ENCODE measurements at regions not wholly inside any gene's neighbourhood (a gene's known extent, or its start where the extent isn't known, plus 50 kb on each side); places are given as distances from the start of the nearest gene placed in this dataset.

GRCh38 chr4:3860061-3860912, 94.1 kb downstream of the ADRA2C start:
- no peaks in the 10 kb centered on the region for H3K9me3 ChIP-seq (ENCODE audit: control insufficient read depth in 2 of 3, low read length in 3 of 3)
- Mint-ChIP-seq H3K4me3 (no peak overlapping the region), H3K27ac (no peak overlapping the region), H3K36me3 (no peaks in the 10 kb centered on the region), H3K27me3 (peaks cover 0 to 35% (median 13%) of the 10 kb centered on the region in 5 donors), H3K9me3 (no peaks in the 10 kb centered on the region), H3K4me1 (no peaks in the 10 kb centered on the region)
- DNase-seq (no peak), ATAC-seq (no peak)
- H3K4me3 ChIP-seq (ENCODE audit: low read length), result no peak overlapping the region
- CTCF ChIA-PET, result no interaction called here
- no peaks in the 10 kb centered on the region for H3K36me3 ChIP-seq (ENCODE audit: control insufficient read depth in 2 of 3, insufficient read depth in 3 of 3, low read length in 3 of 3)
- POLR2A ChIA-PET, result no interaction called here
- no peak overlapping the region for H3K27ac ChIP-seq (ENCODE audit: low read depth, low read length)
- no peaks in the 10 kb centered on the region for H3K4me1 ChIP-seq (ENCODE audit: control insufficient read depth in 2 of 2, insufficient read depth in 2 of 2, low read length in 2 of 2)
- H3K27me3 ChIP-seq (ENCODE audit: control insufficient read depth in 2 of 2, insufficient read depth in 2 of 2, low read length in 2 of 2), result no peaks in the 10 kb centered on the region
- intact Hi-C loops (cut with micrococcal nuclease), result no loop called here

GRCh38 chr4:3860913-3861636, 94.9 kb downstream of the ADRA2C start:
- intact Hi-C loops (cut with micrococcal nuclease), result no loop called here
- no peaks in the 10 kb centered on the region for H3K4me1 ChIP-seq (ENCODE audit: control insufficient read depth in 2 of 2, insufficient read depth in 2 of 2, low read length in 2 of 2)
- H3K9me3 ChIP-seq (ENCODE audit: control insufficient read depth in 2 of 3, low read length in 3 of 3), result no peaks in the 10 kb centered on the region
- Mint-ChIP-seq H3K4me1 (no peaks in the 10 kb centered on the region), H3K27me3 (peaks cover 0 to 29% (median 13%) of the 10 kb centered on the region in 5 donors), H3K4me3 (no peak overlapping the region), H3K9me3 (no peaks in the 10 kb centered on the region), H3K27ac (no peak overlapping the region), H3K36me3 (no peaks in the 10 kb centered on the region)
- POLR2A ChIA-PET, result no interaction called here
- DNase-seq, result no peak
- no peaks in the 10 kb centered on the region for H3K27me3 ChIP-seq (ENCODE audit: control insufficient read depth in 2 of 2, insufficient read depth in 2 of 2, low read length in 2 of 2)
- no peak overlapping the region for H3K4me3 ChIP-seq (ENCODE audit: low read length)
- no peaks in the 10 kb centered on the region for H3K36me3 ChIP-seq (ENCODE audit: control insufficient read depth in 2 of 3, insufficient read depth in 3 of 3, low read length in 3 of 3)
- CTCF ChIA-PET, result no interaction called here
- ATAC-seq, result no peak
- no peak overlapping the region for H3K27ac ChIP-seq (ENCODE audit: low read depth, low read length)

- Mint-ChIP-seq H3K9me3 (no peaks in the 10 kb centered on the region), H3K4me3 (no peak overlapping the region), H3K27me3 (peaks cover 0 to 23% (median 12%) of the 10 kb centered on the region in 5 donors), H3K27ac (no peak overlapping the region), H3K4me1 (no peaks in the 10 kb centered on the region), H3K36me3 (no peaks in the 10 kb centered on the region)
- Histone ChIP-seq H3K36me3 (ENCODE audit: control insufficient read depth in 2 of 3, insufficient read depth in 3 of 3, low read length in 3 of 3) (no peaks in the 10 kb centered on the region), H3K9me3 (ENCODE audit: control insufficient read depth in 2 of 3, low read length in 3 of 3) (no peaks in the 10 kb centered on the region), H3K4me3 (ENCODE audit: low read length) (no peak overlapping the region), H3K4me1 (ENCODE audit: control insufficient read depth in 2 of 2, insufficient read depth in 2 of 2, low read length in 2 of 2) (no peaks in the 10 kb centered on the region), H3K27ac (ENCODE audit: low read depth, low read length) (no peak overlapping the region), H3K27me3 (ENCODE audit: control insufficient read depth in 2 of 2, insufficient read depth in 2 of 2, low read length in 2 of 2) (no peaks in the 10 kb centered on the region)
- POLR2A ChIA-PET, result no interaction called here
- intact Hi-C loops (cut with micrococcal nuclease), result no loop called here
- CTCF ChIA-PET, result no interaction called here
- ATAC-seq (no peak), DNase-seq (no peak)
Measured at GRCh38 chr4:3861720-3862639, 95.8 kb downstream of the ADRA2C start.

- Histone ChIP-seq H3K36me3 (ENCODE audit: control insufficient read depth in 2 of 3, insufficient read depth in 3 of 3, low read length in 3 of 3) (no peaks in the 10 kb centered on the region), H3K4me1 (ENCODE audit: control insufficient read depth in 2 of 2, insufficient read depth in 2 of 2, low read length in 2 of 2) (no peaks in the 10 kb centered on the region), H3K27ac (ENCODE audit: low read depth, low read length) (no peak overlapping the region), H3K4me3 (ENCODE audit: low read length) (no peak overlapping the region), H3K9me3 (ENCODE audit: control insufficient read depth in 2 of 3, low read length in 3 of 3) (no peaks in the 10 kb centered on the region), H3K27me3 (ENCODE audit: control insufficient read depth in 2 of 2, insufficient read depth in 2 of 2, low read length in 2 of 2) (no peaks in the 10 kb centered on the region)
- POLR2A ChIA-PET, result no interaction called here
- CTCF ChIA-PET, result interaction anchor here (0.9 kb wide), 1 partner anchor 17 kb away, joined by 3 read pairs; no protein-coding TSS in a partner anchor
- intact Hi-C loops (cut with micrococcal nuclease), result no loop called here
- DNase-seq (no peak), ATAC-seq (no peak)
- H3K27ac Mint-ChIP-seq, result no peak overlapping the region
- H3K4me3 Mint-ChIP-seq, result no peak overlapping the region
- H3K36me3 Mint-ChIP-seq, result no peaks in the 10 kb centered on the region
- no peaks in the 10 kb centered on the region for H3K4me1 Mint-ChIP-seq
- peaks cover 0 to 25% (median 12%) of the 10 kb centered on the region in 5 donors for H3K27me3 Mint-ChIP-seq
- no peaks in the 10 kb centered on the region for H3K9me3 Mint-ChIP-seq
Measured at GRCh38 chr4:3862640-3863420, 96.6 kb downstream of the ADRA2C start.

- H3K4me3 Mint-ChIP-seq, result no peak overlapping the region
- no peak overlapping the region for H3K4me3 ChIP-seq (ENCODE audit: low read length)
- DNase-seq (no peak), ATAC-seq (no peak)
- H3K36me3 Mint-ChIP-seq, result no peaks in the 10 kb centered on the region
- H3K36me3 ChIP-seq (ENCODE audit: control insufficient read depth in 2 of 3, insufficient read depth in 3 of 3, low read length in 3 of 3), result no peaks in the 10 kb centered on the region
- no peaks in the 10 kb centered on the region for H3K9me3 Mint-ChIP-seq
- intact Hi-C loops (cut with micrococcal nuclease), result no loop called here
- ChIA-PET CTCF (no interaction called here), POLR2A (no interaction called here)
- H3K9me3 ChIP-seq (ENCODE audit: control insufficient read depth in 2 of 3, low read length in 3 of 3), result no peaks in the 10 kb centered on the region
- H3K27ac Mint-ChIP-seq, result no peak overlapping the region
- no peaks in the 10 kb centered on the region for H3K27me3 ChIP-seq (ENCODE audit: control insufficient read depth in 2 of 2, insufficient read depth in 2 of 2, low read length in 2 of 2)
- no peak overlapping the region for H3K27ac ChIP-seq (ENCODE audit: low read depth, low read length)
- H3K4me1 ChIP-seq (ENCODE audit: control insufficient read depth in 2 of 2, insufficient read depth in 2 of 2, low read length in 2 of 2), result no peaks in the 10 kb centered on the region
- peaks cover 0 to 27% (median 12%) of the 10 kb centered on the region in 5 donors for H3K27me3 Mint-ChIP-seq
- H3K4me1 Mint-ChIP-seq, result no peaks in the 10 kb centered on the region
Measured at GRCh38 chr4:3863841-3864741, 97.9 kb downstream of the ADRA2C start.

Data from naive thymus-derived CD4-positive, alpha-beta T cell (primary cell).